Heart left ventricle (tissue), 16 donors: ENCODE measurements at regions not wholly inside any gene's neighbourhood (a gene's known extent, or its start where the extent isn't known, plus 50 kb on each side); places are given as distances from the start of the nearest gene placed in this dataset.

ENCODE experiments used
- ATAC-seq, 4 donors: fragments of 200-7000 bp; cut with Tn5 transposase; one replicate each; pipeline ENCODE4 v1.9.1; 2020 to 2022; ENCODE audit warnings: moderate library complexity in 4 of 4, mild to moderate bottlenecking in 3 of 4, moderate number of reproducible peaks in 1 of 4
- DNase-seq, 5 donors: peaks; one replicate each; pipeline ENCODE4 v3.0.0-alpha.2; 2020
- H3K27ac ChIP-seq, 12 donors: fragments of 200-600 bp; sonication (generic) in 4 of 12; one replicate each; pipeline versions ENCODE4 v1.5.0 to v1.8.0; 2016 to 2022; ENCODE audit warnings: mild to moderate bottlenecking in 2 of 12
- H3K27me3 ChIP-seq, 9 donors: fragments of 200-600 bp; sonication (generic) in 2 of 9; one replicate each; pipeline versions ENCODE4 v1.5.1 to v1.8.0; 2016 to 2022; ENCODE audit warnings: mild to moderate bottlenecking in 3 of 9
- H3K36me3 ChIP-seq, 9 donors: fragments of 200-600 bp; sonication (generic) in 2 of 9; one replicate each; pipeline versions ENCODE4 v1.5.0 to v1.8.0; 2018 to 2022; ENCODE audit warnings: mild to moderate bottlenecking in 2 of 9
- H3K4me1 ChIP-seq, 12 donors: fragments of 200-600 bp; sonication (generic) in 4 of 12; one replicate each; pipeline versions ENCODE4 v1.5.0 to v1.8.0; 2016 to 2022; ENCODE audit warnings: mild to moderate bottlenecking in 3 of 12
- H3K4me3 ChIP-seq, 12 donors: fragments of 200-600 bp; sonication (generic) in 4 of 12; one replicate each; pipeline versions ENCODE4 v1.5.0 to v1.8.0; 2017 to 2022; ENCODE audit warnings: mild to moderate bottlenecking in 9 of 12, moderate library complexity in 4 of 12
- H3K9me3 ChIP-seq, 12 donors: fragments of 200-600 bp; sonication (generic) in 4 of 12; one replicate each; pipeline versions ENCODE4 v1.5.0 to v1.8.0; 2016 to 2022; ENCODE audit warnings: mild to moderate bottlenecking in 1 of 12
- CTCF ChIP-seq, 12 donors: fragments of 200-600 bp; sonication (generic) in 4 of 12; IDR thresholded peaks; one replicate each; pipeline versions ENCODE4 v1.5.0 to v1.8.0; 2018 to 2022; ENCODE audit warnings: antibody characterized with exemption in 12 of 12, mild to moderate bottlenecking in 5 of 12
- POLR2A ChIP-seq, 2 donors: fragments of 450-650 bp; IDR thresholded peaks; one replicate each; pipeline ENCODE4 v1.6.1; 2017; ENCODE audit warnings: antibody characterized with exemption in 2 of 2, mild to moderate bottlenecking in 2 of 2, moderate library complexity in 2 of 2
- WGBS, 4 donors: extraction: QIAGEN DNeasy Blood & Tissue Kit in 2 of 4; methylation state at CpG; one replicate each; pipeline versions ENCODE4 v1.1.5 to v1.1.7; 2013 to 2018; 5-methylcytosine and 5-hydroxymethylcytosine counted together
- intact Hi-C, 10 donors: fragments of 100-400 bp; cut with DNase I; formaldehyde crosslinking; loops; one replicate each; pipeline versions ENCODE4 v1.11.1 to v1.14.2; 2022
- donor health status: ischemic (EF 13 %, LVEDD 7.1; RV severe dilation, severe dysfunction).
- donor health status: healthy with polysubstance abuse.
- donor health status: DM: no; HTN: yes; CAD: no.
- donor health status: DM: no; HTN: no; CAD: no.
- donor health status: ischemic (EF 25% LVEDD 6.9; RV normal size, moderate dysfunction).
- donor health status: ischemic (EF 25% LVEDD 5.7; RV mildly dilated, moderate dysfunction).
- donor health status: healthy.
- donor health status: DM: yes; HTN: yes; CAD: no.
- donor health status: ischemic (EF 35%, LVEDD 5.7; RV mildly dilated, moderate dysfunction).
- donor health status: nonischemic (EF 11% LVEDD 7.7; RV severe dilation, severe dysfunction).
- donor health status: DM: yes; HTN: yes; CAD: no.
- donor health status: PGD.
- donor health status: ischemic (EF 29% LVEDD 5.4; RV normal size, mild dysfunction).
- donor health status: nonischemic (EF 23%, LVEDD 6.1; RV moderate dilation, normal function).

- Histone ChIP-seq H3K4me1 (peaks cover 0 to 5% (median 0%) of the 10 kb centered on the region in 12 donors), H3K36me3 (no peaks in the 10 kb centered on the region), H3K27me3 (no peaks in the 10 kb centered on the region), H3K27ac (no peak overlapping the region), H3K4me3 (no peak overlapping the region), H3K9me3 (peaks cover 0 to 3% (median 0%) of the 10 kb centered on the region in 12 donors)
- intact Hi-C loops: loop anchor here in 1 of 10 donors (10.0 kb wide), 1 partner anchor 509 kb away; no protein-coding TSS in a partner anchor
- TF ChIP-seq POLR2A (IDR thresholded peaks at IDR 0.05): no peak
- ATAC-seq: no peak
- DNase-seq: no peak
- WGBS, 4 donors: 59 to 90% (median 82%) methylated on average over 2 of the region's 2 CpGs
These were observed 277.1 kb downstream of the ANKRD50 start for GRCh38 chr4:124435274-124435950.

- Histone ChIP-seq H3K27me3 (no peaks in the 10 kb centered on the region), H3K9me3 (peaks cover 0 to 6% (median 0%) of the 10 kb centered on the region in 12 donors), H3K4me1 (peaks cover 0 to 5% (median 0%) of the 10 kb centered on the region in 12 donors), H3K4me3 (no peak overlapping the region), H3K36me3 (no peaks in the 10 kb centered on the region), H3K27ac (peak overlapping the region in 1 of 12 donors; percentile 7)
- DNase-seq (no peak), ATAC-seq (no peak)
- intact Hi-C loops: loop anchor here in 1 of 10 donors (10.0 kb wide), 1 partner anchor 507 kb away; no protein-coding TSS in a partner anchor
- TF ChIP-seq CTCF (IDR thresholded peaks at IDR 0.05): no peak
These were observed 274.6 kb downstream of the ANKRD50 start for GRCh38 chr4:124437853-124438495.

- 96 to 100% (median 97%) methylated on average over 1 to 5 of the region's 5 CpGs for WGBS, 4 donors
- Histone ChIP-seq H3K4me3 (no peak overlapping the region), H3K27me3 (no peaks in the 10 kb centered on the region), H3K4me1 (no peaks in the 10 kb centered on the region), H3K27ac (no peak overlapping the region), H3K9me3 (peaks cover 0 to 21% (median 9%) of the 10 kb centered on the region in 12 donors), H3K36me3 (no peaks in the 10 kb centered on the region)
- TF ChIP-seq CTCF (IDR thresholded peaks at IDR 0.05): no peak
- no peak for TF ChIP-seq POLR2A (IDR thresholded peaks at IDR 0.05)
- DNase-seq (no peak), ATAC-seq (no peak)
- intact Hi-C loops: no loop called here
These were observed 267.5 kb downstream of the ANKRD50 start for GRCh38 chr4:124445071-124445470.

- no peak for ATAC-seq
These were observed 262.7 kb downstream of the ANKRD50 start for GRCh38 chr4:124449881-124450280.

More at GRCh38 chr4:124449881-124450280, 262.7 kb downstream of the ANKRD50 start:
- TF ChIP-seq POLR2A (IDR thresholded peaks at IDR 0.05) (no peak), CTCF (IDR thresholded peaks at IDR 0.05) (no peak)
- DNase-seq: no peak
- no peaks in the 10 kb centered on the region for H3K36me3 ChIP-seq
- H3K9me3 ChIP-seq: no peaks in the 10 kb centered on the region
- no peaks in the 10 kb centered on the region for H3K4me1 ChIP-seq
- no peaks in the 10 kb centered on the region for H3K27me3 ChIP-seq
- intact Hi-C loops: no loop called here
- H3K27ac ChIP-seq: no peak overlapping the region
- WGBS, 4 donors: 91 to 97% (median 94%) methylated on average over 1 of the region's 1 CpG
- no peak overlapping the region for H3K4me3 ChIP-seq
